GM12875 (cell line): ENCODE measurements at regions not wholly inside any gene's neighbourhood (a gene's known extent, or its start where the extent isn't known, plus 50 kb on each side); places are given as distances from the start of the nearest gene placed in this dataset.
"Not testable (repeated sequence)": the region's sequence is repeated elsewhere in the genome, so short reads cannot be mapped to it uniquely, and the experiment has no call there.

Source experiments
- H3K4me3 ChIP-seq: one replicate; pipeline ENCODE4 v1.5.1; 2011; ENCODE audit warnings: low read depth, low read length, control low read depth
- TF ChIP-seq, protein P1 (sequence below): IDR thresholded peaks from 2 replicates; pipeline ENCODE4 v1.5.1; 2011; ENCODE audit warnings: low read depth, mild to moderate bottlenecking, control low read depth, inconsistent platforms, low read length, moderate library complexity, borderline replicate concordance; ENCODE audit not compliant: insufficient read depth

DNA sequence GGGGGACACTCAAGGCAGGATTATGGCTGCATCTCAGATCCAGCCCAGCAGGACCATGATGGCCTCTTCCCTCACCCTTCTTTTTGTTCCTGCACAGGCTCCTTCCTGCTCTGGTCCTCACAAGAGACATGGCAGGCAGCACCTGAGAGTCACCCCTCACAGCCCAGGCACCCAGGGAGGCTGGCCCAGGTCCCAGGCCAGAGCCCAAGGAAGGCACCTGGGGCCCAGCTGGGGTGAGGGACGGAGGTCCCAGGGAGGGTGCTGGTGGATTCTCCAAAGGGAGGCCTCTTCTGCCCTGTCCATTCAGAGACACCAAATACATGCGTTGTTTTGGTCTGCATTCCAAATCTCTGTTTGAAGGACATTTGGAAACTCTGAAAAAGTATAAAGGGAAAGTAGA is 285.4 kb upstream of the HS6ST1 start:
- TF ChIP-seq, protein P1, sequence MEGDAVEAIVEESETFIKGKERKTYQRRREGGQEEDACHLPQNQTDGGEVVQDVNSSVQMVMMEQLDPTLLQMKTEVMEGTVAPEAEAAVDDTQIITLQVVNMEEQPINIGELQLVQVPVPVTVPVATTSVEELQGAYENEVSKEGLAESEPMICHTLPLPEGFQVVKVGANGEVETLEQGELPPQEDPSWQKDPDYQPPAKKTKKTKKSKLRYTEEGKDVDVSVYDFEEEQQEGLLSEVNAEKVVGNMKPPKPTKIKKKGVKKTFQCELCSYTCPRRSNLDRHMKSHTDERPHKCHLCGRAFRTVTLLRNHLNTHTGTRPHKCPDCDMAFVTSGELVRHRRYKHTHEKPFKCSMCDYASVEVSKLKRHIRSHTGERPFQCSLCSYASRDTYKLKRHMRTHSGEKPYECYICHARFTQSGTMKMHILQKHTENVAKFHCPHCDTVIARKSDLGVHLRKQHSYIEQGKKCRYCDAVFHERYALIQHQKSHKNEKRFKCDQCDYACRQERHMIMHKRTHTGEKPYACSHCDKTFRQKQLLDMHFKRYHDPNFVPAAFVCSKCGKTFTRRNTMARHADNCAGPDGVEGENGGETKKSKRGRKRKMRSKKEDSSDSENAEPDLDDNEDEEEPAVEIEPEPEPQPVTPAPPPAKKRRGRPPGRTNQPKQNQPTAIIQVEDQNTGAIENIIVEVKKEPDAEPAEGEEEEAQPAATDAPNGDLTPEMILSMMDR: no peak
- H3K4me3 ChIP-seq: no peak overlapping the region

DNA sequence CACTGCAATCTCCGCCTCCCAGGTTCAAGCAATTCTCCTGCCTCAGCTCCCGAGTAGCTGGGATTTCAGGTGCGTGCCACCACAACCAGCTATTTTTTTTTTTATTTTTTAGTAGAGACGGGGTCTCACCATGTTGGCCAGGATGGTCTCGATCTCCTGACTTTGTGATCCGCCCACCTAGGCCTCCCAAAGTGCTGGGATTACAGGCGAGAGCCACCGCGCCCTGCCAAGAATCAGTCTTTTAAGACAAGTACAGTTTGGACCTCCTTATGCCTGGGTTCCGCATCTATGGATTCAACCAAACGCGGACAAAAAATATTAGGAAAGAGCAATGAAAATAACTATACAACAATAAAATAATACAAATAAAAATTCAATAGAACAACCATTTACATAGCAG is 285.9 kb upstream of the HS6ST1 start:
- not testable (repeated sequence) for H3K4me3 ChIP-seq

DNA sequence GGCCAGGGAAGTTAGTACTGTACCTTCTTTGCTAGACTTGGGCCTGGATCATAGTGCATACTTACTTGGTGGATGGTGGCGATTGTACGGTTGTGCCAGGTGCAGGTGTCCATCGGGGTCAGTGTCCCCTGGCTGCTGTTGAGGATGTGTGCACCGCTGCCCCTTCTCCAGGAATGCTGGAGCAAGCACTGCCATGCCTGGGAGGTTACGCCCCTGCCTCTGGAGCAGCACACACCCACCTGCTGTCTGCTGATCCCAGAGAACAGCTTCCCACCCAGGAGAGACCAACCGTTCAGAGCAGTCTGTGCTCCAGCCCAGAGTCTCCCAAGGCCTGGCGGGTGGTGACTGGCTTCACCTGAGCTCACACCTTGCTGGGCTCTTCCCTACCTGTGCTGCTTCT is 286.8 kb upstream of the HS6ST1 start:
- TF ChIP-seq, protein P1: no peak
- H3K4me3 ChIP-seq: no peak overlapping the region

DNA sequence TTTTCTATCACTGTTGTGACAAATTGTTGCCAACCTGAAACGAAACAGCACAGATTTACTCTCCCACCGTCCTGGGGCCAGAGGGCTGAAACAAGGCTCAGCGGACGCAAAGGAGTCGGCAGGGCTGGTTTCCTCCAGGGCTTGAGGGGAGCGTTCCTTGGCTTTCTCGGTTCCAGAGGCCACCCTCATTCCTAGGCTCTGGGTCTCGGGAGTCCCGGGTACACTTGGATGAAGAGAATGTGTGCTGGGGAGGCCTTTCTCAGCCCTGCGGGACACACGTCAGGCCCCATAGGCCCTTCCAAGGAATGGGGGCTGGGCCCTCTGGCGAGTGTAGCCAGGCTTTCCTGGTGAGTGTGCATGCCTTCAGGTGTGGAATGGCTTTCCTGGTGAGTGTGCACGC is 287.3 kb upstream of the HS6ST1 start:
- TF ChIP-seq, protein P1: no peak
- no peak overlapping the region for H3K4me3 ChIP-seq

DNA sequence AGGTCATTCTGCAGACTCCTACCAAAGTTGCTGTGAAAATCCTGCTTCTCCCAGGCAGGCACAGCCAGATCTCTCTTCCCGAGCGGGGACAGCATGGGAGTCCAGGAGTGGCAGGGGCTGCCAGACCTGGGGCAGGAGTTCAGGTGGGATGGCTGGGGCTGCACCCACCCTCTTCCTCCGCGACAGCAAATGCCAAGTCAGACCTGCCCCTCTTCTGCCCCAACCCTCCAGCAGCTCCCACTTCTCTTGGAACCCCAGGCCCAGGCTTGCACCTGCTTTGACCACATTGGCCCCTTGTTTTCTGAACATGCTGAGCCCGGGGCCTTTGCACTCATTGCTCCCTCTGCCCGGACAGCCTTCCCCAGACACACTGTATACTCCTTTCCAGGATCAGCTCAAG is 288.2 kb upstream of the HS6ST1 start:
- TF ChIP-seq, protein P1: no peak
- no peak overlapping the region for H3K4me3 ChIP-seq

DNA sequence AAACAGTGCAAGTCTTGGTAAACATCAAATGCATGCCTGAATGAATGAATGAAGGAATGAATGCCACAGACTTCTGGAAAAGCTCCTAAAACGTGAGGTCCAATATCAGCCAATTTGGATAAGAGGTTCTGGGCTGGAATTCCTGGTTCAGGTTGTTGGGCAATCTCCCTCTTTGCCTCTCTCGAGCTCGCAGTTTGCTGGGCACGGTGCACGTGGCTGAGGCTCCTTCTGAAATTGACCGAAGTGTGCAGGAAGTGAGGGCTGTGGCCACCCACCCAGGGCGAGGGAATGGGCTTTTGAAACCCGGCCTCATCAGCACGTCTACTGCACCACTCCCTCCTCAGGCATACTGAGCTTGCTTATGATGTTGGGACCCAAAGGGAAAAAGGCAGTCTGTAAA is 288.8 kb upstream of the HS6ST1 start:
- H3K4me3 ChIP-seq: no peak overlapping the region
- TF ChIP-seq, protein P1: no peak

DNA sequence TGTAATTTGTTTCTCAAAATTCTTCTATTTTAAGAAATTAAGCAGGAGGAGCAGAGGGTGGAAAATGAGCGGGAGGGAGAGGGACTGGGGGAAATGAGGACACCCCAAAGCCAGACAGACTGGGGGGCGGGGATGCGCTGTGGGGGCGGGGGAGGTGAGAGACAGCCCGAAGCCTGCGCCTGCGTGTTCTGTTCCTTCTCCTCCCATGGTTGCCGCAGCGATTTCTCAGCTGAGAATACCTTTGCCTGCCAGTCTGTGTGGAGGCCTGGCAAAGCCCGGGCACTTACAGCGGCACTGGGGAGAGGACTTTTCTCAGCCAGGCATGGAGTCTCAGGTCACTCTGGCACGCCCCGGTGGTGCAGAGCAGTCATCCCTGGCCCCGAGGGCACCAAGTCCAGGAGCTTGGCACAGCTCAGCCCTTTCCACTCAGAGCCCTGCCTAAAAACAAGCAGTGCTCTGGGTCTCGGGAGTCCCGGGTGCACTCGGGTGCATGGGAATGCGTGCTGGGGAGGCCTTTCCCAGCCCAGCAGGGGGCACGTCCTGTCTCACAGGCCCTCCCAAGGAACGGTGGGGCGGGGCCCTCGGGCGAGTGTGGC is 289.3 kb upstream of the HS6ST1 start:
- TF ChIP-seq, protein P1: no peak
- no peak overlapping the region for H3K4me3 ChIP-seq
